H1 (cell line): ENCODE measurements at regions not wholly inside any gene's neighbourhood (a gene's known extent, or its start where the extent isn't known, plus 50 kb on each side); places are given as distances from the start of the nearest gene placed in this dataset.

Experiments
- CTCF ChIA-PET: fragments of 300-600 bp; sonication (Branson Sonifier 250); formaldehyde crosslinking; loops from one replicate; lab custom pipeline; 2021; ENCODE audit not compliant: partially characterized antibody; lab: Charles Lee
- POLR2A ChIA-PET: fragments of 300-600 bp; sonication (Branson Sonifier 250); formaldehyde crosslinking; loops from one replicate; lab custom pipeline; 2021; ENCODE audit warnings: inconsistent platforms; ENCODE audit not compliant: partially characterized antibody; lab: Charles Lee
- DNase-seq, 2 experiments: peaks; one replicate each; pipeline versions ENCODE4 v3.0.0 to v3.0.0-alpha.2; 2010 to 2022; ENCODE audit warnings: low spot score in 2 of 2, low read depth in 1 of 2, mixed read lengths in 1 of 2
- FAIRE-seq: peaks from 2 replicates; lab custom pipeline; 2011; peaks lifted over from hg19 to GRCh38; lab: Jason Lieb, UNC
- H2AFZ ChIP-seq: 2 replicates; pipeline ENCODE4 v1.8.1; 2012; ENCODE audit warnings: low read length, inconsistent platforms
- H2AK5ac ChIP-seq: 2 replicates; pipeline ENCODE4 v1.6.1; 2013; ENCODE audit warnings: low read depth, low read length
- H2BK120ac ChIP-seq: replicated peaks from 2 replicates; pipeline ENCODE3; 2013; ENCODE audit warnings: low read depth, low read length, inconsistent platforms
- H2BK12ac ChIP-seq: 2 replicates; pipeline ENCODE4 v1.6.1; 2013; ENCODE audit warnings: low read depth, low read length
- H2BK15ac ChIP-seq: 2 replicates; pipeline ENCODE4 v1.6.1; 2013; ENCODE audit warnings: low read length
- H2BK20ac ChIP-seq: 2 replicates; pipeline ENCODE4 v1.6.1; 2013; ENCODE audit warnings: low read length
- H2BK5ac ChIP-seq: 2 replicates; pipeline ENCODE4 v1.6.1; 2013; ENCODE audit warnings: low read depth, low read length
- H3K14ac ChIP-seq: 2 replicates; pipeline ENCODE4 v1.6.1; 2013; ENCODE audit warnings: inconsistent platforms; ENCODE audit not compliant: insufficient read length
- H3K18ac ChIP-seq: 2 replicates; pipeline ENCODE4 v1.6.1; 2013; ENCODE audit warnings: low read length; ENCODE audit errors: extremely low read depth
- H3K23ac ChIP-seq: 2 replicates; pipeline ENCODE4 v1.6.1; 2013; ENCODE audit warnings: inconsistent platforms; ENCODE audit not compliant: insufficient read length
- H3K23me2 ChIP-seq: 2 replicates; pipeline ENCODE4 v1.6.1; 2013; ENCODE audit warnings: low read depth, low read length
- H3K27ac ChIP-seq: 2 replicates; pipeline ENCODE4 v1.6.1; 2011; ENCODE audit warnings: low read depth, low read length, inconsistent platforms
- H3K27me3 ChIP-seq, 4 experiments: replicated peaks in 1 of 4; 1 replicate in 1 of 4; 2 replicates in 3 of 4; pipeline versions ENCODE4 v1.6.1 to v1.8.1; 2011 to 2013; ENCODE audit warnings: low read length in 3 of 4, mild to moderate bottlenecking in 3 of 4, inconsistent platforms in 2 of 4, mixed read lengths in 2 of 4, moderate library complexity in 1 of 4; ENCODE audit not compliant: control insufficient read depth in 3 of 4, insufficient read depth in 3 of 4; ENCODE audit errors: extremely low read depth in 1 of 4
- H3K36me3 ChIP-seq, 4 experiments: 2 replicates each; pipeline versions ENCODE4 v1.6.1 to v1.8.1; 2011 to 2013; ENCODE audit warnings: mild to moderate bottlenecking in 4 of 4, low read length in 3 of 4, moderate library complexity in 2 of 4, control low read depth in 1 of 4, inconsistent platforms in 1 of 4; ENCODE audit not compliant: insufficient read depth in 4 of 4, control insufficient read depth in 2 of 4
- H3K4ac ChIP-seq: replicated peaks from 2 replicates; pipeline ENCODE3; 2013; ENCODE audit warnings: low read length, low read depth, mixed read lengths, inconsistent platforms; ENCODE audit not compliant: insufficient read length
- H3K4me1 ChIP-seq, 4 experiments: replicated peaks in 1 of 4; 1 replicate in 1 of 4; 2 replicates in 3 of 4; pipeline versions ENCODE4 v1.6.1 to v1.8.1; 2011 to 2013; ENCODE audit warnings: low read length in 3 of 4, inconsistent platforms in 2 of 4, mixed read lengths in 1 of 4; ENCODE audit not compliant: insufficient read depth in 4 of 4, control insufficient read depth in 3 of 4
- H3K4me2 ChIP-seq, 2 experiments: 2 replicates each; pipeline versions ENCODE4 v1.6.1 to v1.8.1; 2011 to 2013; ENCODE audit warnings: low read depth in 2 of 2, low read length in 2 of 2, control low read depth in 1 of 2, inconsistent platforms in 1 of 2, mild to moderate bottlenecking in 1 of 2; ENCODE audit not compliant: insufficient read depth in 1 of 2
- H3K4me3 ChIP-seq, 4 experiments: fragments of 200-600, 300-600 bp in 1 of 4; sonication (generic), shearing (Covaris generic), sonication (Bioruptor Twin) in 1 of 4; 2 replicates each; pipeline versions ENCODE4 v1.5.1 to v1.8.1; 2011 to 2016; ENCODE audit warnings: low read length in 4 of 4, low read depth in 3 of 4, control low read depth in 2 of 4, inconsistent platforms in 2 of 4, mild to moderate bottlenecking in 2 of 4, mixed read lengths in 1 of 4, moderate library complexity in 1 of 4; ENCODE audit not compliant: insufficient read depth in 2 of 4; ENCODE audit errors: extremely low read depth in 1 of 4
- H3K56ac ChIP-seq: replicated peaks from 2 replicates; pipeline ENCODE3; 2013; ENCODE audit warnings: low read depth, mild to moderate bottlenecking, mixed read lengths, low read length, inconsistent platforms; ENCODE audit not compliant: insufficient read length
- H3K79me1 ChIP-seq: 2 replicates; pipeline ENCODE4 v1.6.1; 2013; ENCODE audit warnings: low read depth, low read length, control low read depth
- H3K79me2 ChIP-seq, 2 experiments: 2 replicates each; pipeline versions ENCODE4 v1.6.1 to v1.8.1; 2012 to 2013; ENCODE audit warnings: low read length in 2 of 2, mild to moderate bottlenecking in 2 of 2, inconsistent platforms in 1 of 2; ENCODE audit not compliant: insufficient read depth in 2 of 2, control insufficient read depth in 1 of 2
- H3K9ac ChIP-seq, 4 experiments: replicated peaks in 1 of 4; 1 replicate in 1 of 4; 2 replicates in 3 of 4; pipeline versions ENCODE4 v1.6.1 to v1.8.1; 2011 to 2013; ENCODE audit warnings: low read depth in 3 of 4, low read length in 3 of 4, control low read depth in 2 of 4, mild to moderate bottlenecking in 2 of 4, moderate library complexity in 2 of 4, inconsistent platforms in 1 of 4; ENCODE audit errors: extremely low read depth in 1 of 4
- H3K9me3 ChIP-seq, 2 experiments: 2 replicates each; pipeline versions ENCODE4 v1.6.1 to v1.8.1; 2012 to 2013; ENCODE audit warnings: mild to moderate bottlenecking in 2 of 2, moderate library complexity in 2 of 2, control low read depth in 1 of 2, inconsistent platforms in 1 of 2, low read depth in 1 of 2, low read length in 1 of 2, mixed read lengths in 1 of 2; ENCODE audit not compliant: insufficient read depth in 2 of 2
- H4K20me1 ChIP-seq, 2 experiments: replicated peaks in 1 of 2; 2 replicates each; pipeline versions ENCODE3 to v1.8.1; 2011 to 2013; ENCODE audit warnings: inconsistent platforms in 2 of 2, low read length in 2 of 2, mild to moderate bottlenecking in 1 of 2; ENCODE audit not compliant: insufficient read depth in 2 of 2, control insufficient read depth in 1 of 2
- H4K5ac ChIP-seq: 2 replicates; pipeline ENCODE4 v1.6.1; 2013; ENCODE audit warnings: low read length, low read depth, mixed read lengths, inconsistent platforms; ENCODE audit not compliant: insufficient read length
- H4K8ac ChIP-seq: 2 replicates; pipeline ENCODE4 v1.8.0; 2013; ENCODE audit warnings: mild to moderate bottlenecking, moderate library complexity, low read length, inconsistent platforms; ENCODE audit not compliant: insufficient read depth; ENCODE audit errors: extremely low read depth
- H4K91ac ChIP-seq: replicated peaks from 2 replicates; pipeline ENCODE3; 2013; ENCODE audit warnings: low read length, mixed read lengths, inconsistent platforms; ENCODE audit not compliant: insufficient read length
- ATF3 ChIP-seq: IDR thresholded peaks from 2 replicates; pipeline ENCODE4 v1.6.1; 2011; ENCODE audit warnings: low read depth, mild to moderate bottlenecking, low read length; ENCODE audit not compliant: insufficient read depth
- BRCA1 ChIP-seq: IDR thresholded peaks from 2 replicates; pipeline ENCODE4 v1.6.1; 2012; ENCODE audit warnings: low read depth, low read length, improper control_type of control experiment
- CBX8 ChIP-seq: fragments of 300-800, 300-1000 bp; sonication (generic); IDR thresholded peaks from 2 replicates; pipeline ENCODE4 v1.7.1; 2016; ENCODE audit warnings: low read depth, low read length, borderline replicate concordance
- CHD2 ChIP-seq: IDR thresholded peaks from 2 replicates; pipeline ENCODE4 v1.6.1; 2012; ENCODE audit warnings: low read length, improper control_type of control experiment
- EGR1 ChIP-seq: IDR thresholded peaks from 2 replicates; pipeline ENCODE4 v1.6.1; 2011; ENCODE audit warnings: low read depth, low read length, borderline replicate concordance
- EP300 ChIP-seq, 2 experiments: IDR thresholded peaks; 1 replicate in 1 of 2; 2 replicates in 1 of 2; pipeline ENCODE4 v1.6.1; 2011 to 2012; ENCODE audit warnings: low read depth in 2 of 2, low read length in 2 of 2, mild to moderate bottlenecking in 2 of 2, borderline replicate concordance in 1 of 2, inconsistent platforms in 1 of 2, moderate library complexity in 1 of 2
- POU5F1 ChIP-seq: IDR thresholded peaks from 2 replicates; pipeline ENCODE4 v1.6.1; 2011; ENCODE audit warnings: low read depth, mild to moderate bottlenecking, low read length, moderate library complexity
- RBBP5 ChIP-seq: IDR thresholded peaks from 2 replicates; pipeline ENCODE4 v1.7.1; 2012; ENCODE audit warnings: low read depth, mild to moderate bottlenecking, inconsistent platforms, low read length, moderate library complexity, borderline replicate concordance
- RNF2 ChIP-seq: fragments of 200-900, 300-1000 bp; sonication (generic); IDR thresholded peaks from 2 replicates; pipeline ENCODE4 v1.7.1; 2016; ENCODE audit warnings: borderline replicate concordance, low read depth, mild to moderate bottlenecking, antibody characterized with exemption, low read length; ENCODE audit not compliant: poor library complexity, severe bottlenecking; ENCODE audit errors: missing control alignments
- SP4 ChIP-seq: IDR thresholded peaks from 2 replicates; pipeline ENCODE4 v1.6.1; 2012; ENCODE audit warnings: low read length, inconsistent platforms
- TAF7 ChIP-seq: optimal IDR thresholded peaks from 2 replicates; pipeline ENCODE3; 2011; ENCODE audit warnings: low read depth, mild to moderate bottlenecking, inconsistent platforms, low read length, moderate library complexity, borderline replicate concordance
- TEAD4 ChIP-seq: IDR thresholded peaks from 2 replicates; pipeline ENCODE4 v1.6.1; 2012; ENCODE audit warnings: low read depth, low read length, inconsistent platforms, mixed read lengths
- WGBS, 2 experiments: shearing (Covaris generic) in 1 of 2; methylation state at CpG; one replicate each; pipeline versions ENCODE4 v1.1.6 to v1.1.7; 2013 to 2015; ENCODE audit warnings: low lambda C conversion rate in 2 of 2, mixed read lengths in 2 of 2, inconsistent platforms in 1 of 2, low coverage in 1 of 2, missing lambda C conversion rate in 1 of 2; ENCODE audit not compliant: insufficient replicate concordance in 2 of 2, insufficient coverage in 1 of 2, insufficient read length in 1 of 2; ENCODE audit errors: extremely low coverage in 1 of 2, missing lambda C conversion rate in 1 of 2; 5-methylcytosine and 5-hydroxymethylcytosine counted together

- no peak overlapping the region for H3K14ac ChIP-seq
- H3K79me1 ChIP-seq = no peaks in the 10 kb centered on the region
- no peak overlapping the region for H2BK12ac ChIP-seq
- no peak overlapping the region for H4K8ac ChIP-seq
- H3K9me3 ChIP-seq = peaks cover 10 to 12% of the 10 kb centered on the region in 2 experiments
- no peaks in the 10 kb centered on the region for H3K23me2 ChIP-seq
- H3K56ac ChIP-seq = no peak overlapping the region
- CTCF ChIA-PET = no interaction called here
- no peaks in the 10 kb centered on the region for H3K4me1 ChIP-seq
- no peak overlapping the region for H3K4ac ChIP-seq
- no peak overlapping the region for H2AK5ac ChIP-seq
- no peaks in the 10 kb centered on the region for H3K36me3 ChIP-seq
- H3K18ac ChIP-seq = no peak overlapping the region
- H2BK15ac ChIP-seq = no peak overlapping the region
- no peak overlapping the region for H3K9ac ChIP-seq
- H3K4me2 ChIP-seq = no peak overlapping the region
- H2AFZ ChIP-seq = no peak overlapping the region
- H3K27me3 ChIP-seq = no peaks in the 10 kb centered on the region
- no peaks in the 10 kb centered on the region for H4K20me1 ChIP-seq
- no peak overlapping the region for H2BK20ac ChIP-seq
- POLR2A ChIA-PET = no interaction called here
- no peaks in the 10 kb centered on the region for H3K79me2 ChIP-seq
- H3K23ac ChIP-seq = no peak overlapping the region
- DNase-seq (no peak), FAIRE-seq (no peak)
- H3K27ac ChIP-seq = no peak overlapping the region
- TF ChIP-seq RNF2 (no peak), CBX8 (no peak), BRCA1 (no peak), POU5F1 (no peak), TAF7 (no peak), RBBP5 (no peak), EP300 (IDR thresholded peaks at IDR 0.05; ENCODE audit: borderline replicate concordance in 1 of 2, low read depth in 2 of 2, low read length in 2 of 2) (no peak), ATF3 (no peak), TEAD4 (no peak), CHD2 (no peak), SP4 (no peak), EGR1 (no peak)
- no peak overlapping the region for H4K91ac ChIP-seq
- H3K4me3 ChIP-seq = no peak overlapping the region
- no peak overlapping the region for H4K5ac ChIP-seq
- H2BK120ac ChIP-seq = no peak overlapping the region
- 91% methylated on average over 3 of the region's 3 CpGs; no CpG with 5 or more reads in 1 of the 2 experiments for WGBS, 2 experiments
- no peak overlapping the region for H2BK5ac ChIP-seq
Measured at GRCh38 chr9:115378241-115378640, 260.3 kb upstream of the TNC start.
